Uterus (tissue), 2 donors: ENCODE measurements at regions not wholly inside any gene's neighbourhood (a gene's known extent, or its start where the extent isn't known, plus 50 kb on each side); places are given as distances from the start of the nearest gene placed in this dataset.

Source experiments
- POLR2A ChIP-seq, 2 donors: fragments of 450-650 bp; IDR thresholded peaks; one replicate each; pipeline ENCODE4 v1.6.1; 2016; ENCODE audit warnings: antibody characterized with exemption in 2 of 2, mild to moderate bottlenecking in 1 of 2, moderate library complexity in 1 of 2
- TF ChIP-seq, protein P1 (sequence below), 4 experiments: fragments of 200-600 bp in 2 of 4; fragments of 450-650 bp in 2 of 4; sonication (generic) in 2 of 4; IDR thresholded peaks; one replicate each; pipeline ENCODE4 v1.5.1; 2016 to 2019; ENCODE audit warnings: antibody characterized with exemption in 4 of 4, mild to moderate bottlenecking in 2 of 4, moderate library complexity in 1 of 4

- TF ChIP-seq, protein P1, sequence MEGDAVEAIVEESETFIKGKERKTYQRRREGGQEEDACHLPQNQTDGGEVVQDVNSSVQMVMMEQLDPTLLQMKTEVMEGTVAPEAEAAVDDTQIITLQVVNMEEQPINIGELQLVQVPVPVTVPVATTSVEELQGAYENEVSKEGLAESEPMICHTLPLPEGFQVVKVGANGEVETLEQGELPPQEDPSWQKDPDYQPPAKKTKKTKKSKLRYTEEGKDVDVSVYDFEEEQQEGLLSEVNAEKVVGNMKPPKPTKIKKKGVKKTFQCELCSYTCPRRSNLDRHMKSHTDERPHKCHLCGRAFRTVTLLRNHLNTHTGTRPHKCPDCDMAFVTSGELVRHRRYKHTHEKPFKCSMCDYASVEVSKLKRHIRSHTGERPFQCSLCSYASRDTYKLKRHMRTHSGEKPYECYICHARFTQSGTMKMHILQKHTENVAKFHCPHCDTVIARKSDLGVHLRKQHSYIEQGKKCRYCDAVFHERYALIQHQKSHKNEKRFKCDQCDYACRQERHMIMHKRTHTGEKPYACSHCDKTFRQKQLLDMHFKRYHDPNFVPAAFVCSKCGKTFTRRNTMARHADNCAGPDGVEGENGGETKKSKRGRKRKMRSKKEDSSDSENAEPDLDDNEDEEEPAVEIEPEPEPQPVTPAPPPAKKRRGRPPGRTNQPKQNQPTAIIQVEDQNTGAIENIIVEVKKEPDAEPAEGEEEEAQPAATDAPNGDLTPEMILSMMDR (IDR thresholded peaks at IDR 0.05) = no peak
- no peak for TF ChIP-seq POLR2A (IDR thresholded peaks at IDR 0.05)
Observed at GRCh38 chr4:175350246-175350645, 432.1 kb downstream of the ADAM29 start.
